ENCODE measurements at regions not wholly inside any gene's neighbourhood (a gene's known extent, or its start where the extent isn't known, plus 50 kb on each side); places are given as distances from the start of the nearest gene placed in this dataset.

DNA sequence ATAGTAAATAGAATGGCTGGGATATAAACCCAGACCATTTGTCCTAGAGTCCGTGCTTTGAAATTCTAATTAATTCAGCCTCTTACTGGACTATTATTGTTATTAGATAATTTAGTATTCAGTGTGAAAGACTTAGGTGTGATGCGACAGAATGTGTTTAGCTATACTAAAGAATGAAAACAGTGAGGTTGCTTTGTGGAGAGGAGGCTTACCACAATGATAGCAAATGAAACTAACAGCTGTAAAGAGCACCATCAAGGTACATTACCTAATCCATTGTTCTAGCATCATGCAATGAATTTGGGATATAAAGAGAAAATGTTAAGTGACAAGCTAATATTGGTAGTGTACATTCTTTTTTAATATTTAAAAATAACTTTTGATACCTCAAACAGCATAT lies 911.1 kb downstream of the KCNT2 start:
- TF ChIP-seq, protein P1, sequence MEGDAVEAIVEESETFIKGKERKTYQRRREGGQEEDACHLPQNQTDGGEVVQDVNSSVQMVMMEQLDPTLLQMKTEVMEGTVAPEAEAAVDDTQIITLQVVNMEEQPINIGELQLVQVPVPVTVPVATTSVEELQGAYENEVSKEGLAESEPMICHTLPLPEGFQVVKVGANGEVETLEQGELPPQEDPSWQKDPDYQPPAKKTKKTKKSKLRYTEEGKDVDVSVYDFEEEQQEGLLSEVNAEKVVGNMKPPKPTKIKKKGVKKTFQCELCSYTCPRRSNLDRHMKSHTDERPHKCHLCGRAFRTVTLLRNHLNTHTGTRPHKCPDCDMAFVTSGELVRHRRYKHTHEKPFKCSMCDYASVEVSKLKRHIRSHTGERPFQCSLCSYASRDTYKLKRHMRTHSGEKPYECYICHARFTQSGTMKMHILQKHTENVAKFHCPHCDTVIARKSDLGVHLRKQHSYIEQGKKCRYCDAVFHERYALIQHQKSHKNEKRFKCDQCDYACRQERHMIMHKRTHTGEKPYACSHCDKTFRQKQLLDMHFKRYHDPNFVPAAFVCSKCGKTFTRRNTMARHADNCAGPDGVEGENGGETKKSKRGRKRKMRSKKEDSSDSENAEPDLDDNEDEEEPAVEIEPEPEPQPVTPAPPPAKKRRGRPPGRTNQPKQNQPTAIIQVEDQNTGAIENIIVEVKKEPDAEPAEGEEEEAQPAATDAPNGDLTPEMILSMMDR (conservative IDR thresholded peaks at IDR 0.05; ENCODE audit: low read length): no peak
- TF ChIP-seq EZH2phosphoT487 (IDR thresholded peaks at IDR 0.05; ENCODE audit: borderline replicate concordance): no peak

All from Loucy (cell line).